ENCODE measurements at regions not wholly inside any gene's neighbourhood (a gene's known extent, or its start where the extent isn't known, plus 50 kb on each side); places are given as distances from the start of the nearest gene placed in this dataset.

DNA sequence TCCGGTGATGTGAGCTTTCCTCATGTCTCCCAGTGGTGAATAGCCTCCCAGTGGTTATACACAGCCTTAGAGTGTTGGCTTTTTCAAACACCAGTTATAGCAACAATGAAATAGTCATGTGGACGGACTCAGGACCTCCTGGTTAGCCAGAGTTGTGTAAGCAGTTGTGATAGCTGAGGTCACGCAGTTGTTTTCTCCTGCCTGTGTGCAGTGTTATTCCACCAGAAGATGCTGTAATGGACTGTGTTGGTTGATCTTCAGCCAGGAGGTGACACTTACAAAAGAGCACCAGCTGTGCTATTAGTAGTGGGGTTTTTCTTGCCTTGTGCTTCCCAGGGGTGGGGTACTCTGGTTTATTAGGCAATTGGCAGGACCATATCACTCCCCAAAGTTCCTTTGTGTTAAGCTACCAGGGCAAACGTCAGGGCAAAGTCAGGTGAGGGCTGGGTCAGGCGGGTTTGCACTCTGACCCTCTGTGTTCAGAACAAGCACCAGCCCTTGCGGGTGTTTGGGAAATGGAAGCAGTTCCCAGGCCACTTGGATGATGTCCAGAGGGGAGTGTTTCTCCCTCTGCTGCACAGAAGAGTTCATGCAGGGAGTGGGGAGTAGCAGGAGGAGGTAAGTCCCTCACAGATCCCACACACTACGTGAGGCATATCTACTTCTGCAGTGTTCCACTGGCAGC lies 252.6 kb downstream of the TMEM47 start:
- TF ChIP-seq, protein P1, sequence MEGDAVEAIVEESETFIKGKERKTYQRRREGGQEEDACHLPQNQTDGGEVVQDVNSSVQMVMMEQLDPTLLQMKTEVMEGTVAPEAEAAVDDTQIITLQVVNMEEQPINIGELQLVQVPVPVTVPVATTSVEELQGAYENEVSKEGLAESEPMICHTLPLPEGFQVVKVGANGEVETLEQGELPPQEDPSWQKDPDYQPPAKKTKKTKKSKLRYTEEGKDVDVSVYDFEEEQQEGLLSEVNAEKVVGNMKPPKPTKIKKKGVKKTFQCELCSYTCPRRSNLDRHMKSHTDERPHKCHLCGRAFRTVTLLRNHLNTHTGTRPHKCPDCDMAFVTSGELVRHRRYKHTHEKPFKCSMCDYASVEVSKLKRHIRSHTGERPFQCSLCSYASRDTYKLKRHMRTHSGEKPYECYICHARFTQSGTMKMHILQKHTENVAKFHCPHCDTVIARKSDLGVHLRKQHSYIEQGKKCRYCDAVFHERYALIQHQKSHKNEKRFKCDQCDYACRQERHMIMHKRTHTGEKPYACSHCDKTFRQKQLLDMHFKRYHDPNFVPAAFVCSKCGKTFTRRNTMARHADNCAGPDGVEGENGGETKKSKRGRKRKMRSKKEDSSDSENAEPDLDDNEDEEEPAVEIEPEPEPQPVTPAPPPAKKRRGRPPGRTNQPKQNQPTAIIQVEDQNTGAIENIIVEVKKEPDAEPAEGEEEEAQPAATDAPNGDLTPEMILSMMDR (IDR thresholded peaks at IDR 0.05; ENCODE audit: extremely low read depth in 1 of 2, insufficient read depth in 1 of 2, low read depth in 1 of 2, low read length in 2 of 2): no peak
- no peak for TF ChIP-seq GATA2 (IDR thresholded peaks at IDR 0.05; ENCODE audit: insufficient read depth, insufficient read length, low read depth, low read length)
- no peak for TF ChIP-seq JUN (IDR thresholded peaks at IDR 0.05; ENCODE audit: borderline replicate concordance, insufficient read depth, insufficient read length, low read depth)

All from endothelial cell of umbilical vein (primary cell).